Right lobe of liver (tissue), 6 donors: ENCODE measurements at regions not wholly inside any gene's neighbourhood (a gene's known extent, or its start where the extent isn't known, plus 50 kb on each side); places are given as distances from the start of the nearest gene placed in this dataset.
"Not testable (repeated sequence)": the region's sequence is repeated elsewhere in the genome, so short reads cannot be mapped to it uniquely, and the experiment has no call there.

Source experiments
- ATAC-seq, 4 donors: fragments of 200-7000 bp; cut with Tn5 transposase; one replicate each; pipeline ENCODE4 v1.9.1; 2020; ENCODE audit warnings: mild to moderate bottlenecking in 4 of 4, moderate library complexity in 4 of 4
- DNase-seq, 3 donors: peaks; one replicate each; pipeline ENCODE4 v3.0.0-alpha.2; 2020
- H3K27ac ChIP-seq, 3 donors: fragments of 200-600 bp; one replicate each; pipeline ENCODE4 v1.8.0; 2022
- H3K27me3 ChIP-seq, 2 donors: fragments of 200-600 bp; one replicate each; pipeline ENCODE4 v1.8.0; 2022
- H3K36me3 ChIP-seq, 4 donors: fragments of 200-600 bp; sonication (generic) in 1 of 4; one replicate each; pipeline versions ENCODE4 v1.5.1 to v1.8.0; 2017 to 2022; ENCODE audit warnings: control low read depth in 1 of 4
- H3K4me1 ChIP-seq, 4 donors: fragments of 200-600 bp; sonication (generic) in 1 of 4; one replicate each; pipeline versions ENCODE4 v1.5.1 to v1.8.0; 2017 to 2022; ENCODE audit warnings: control low read depth in 1 of 4
- H3K4me3 ChIP-seq, 3 donors: fragments of 200-600 bp; one replicate each; pipeline ENCODE4 v1.8.0; 2022
- H3K9me3 ChIP-seq, 4 donors: fragments of 200-600 bp; sonication (generic) in 1 of 4; one replicate each; pipeline versions ENCODE4 v1.5.1 to v1.8.0; 2017 to 2022; ENCODE audit warnings: control low read depth in 1 of 4
- CTCF ChIP-seq, 4 donors: fragments of 200-600 bp in 3 of 4; fragments of 450-650 bp in 1 of 4; IDR thresholded peaks; one replicate each; pipeline versions ENCODE4 v1.5.1 to v1.8.0; 2016 to 2022; ENCODE audit warnings: antibody characterized with exemption in 4 of 4, mild to moderate bottlenecking in 2 of 4
- POLR2A ChIP-seq: fragments of 450-650 bp; IDR thresholded peaks from one replicate; pipeline ENCODE4 v1.6.1; 2017; ENCODE audit warnings: antibody characterized with exemption, mild to moderate bottlenecking
- WGBS: methylation state at CpG from one replicate; pipeline ENCODE4 v1.1.6; 2018; ENCODE audit warnings: low coverage, low lambda C conversion rate; ENCODE audit not compliant: insufficient coverage; ENCODE audit errors: missing lambda C conversion rate; 5-methylcytosine and 5-hydroxymethylcytosine counted together
- intact Hi-C, 2 donors: fragments of 100-400 bp; cut with DNase I; formaldehyde crosslinking; loops; one replicate each; pipeline versions ENCODE4 v1.11.2 to v1.14.1; 2022
- donor health status: DM: no; HTN: yes; CAD: no.
- donor health status: DM: no; HTN: no; CAD: no.
- donor health status: DM: no; HTN: no; CAD: no.
- donor health status: DM: no; HTN: yes; CAD: no.
- donor health status: DM: no; HTN: yes; CAD: no.

GRCh38 chr4:79678472-79679202 lies 270.6 kb upstream of the GK2 start:
- intact Hi-C loops = no loop called here
- no peak overlapping the region for H3K4me3 ChIP-seq
- H3K27me3 ChIP-seq = no peaks in the 10 kb centered on the region
- H3K27ac ChIP-seq = no peak overlapping the region
- no peaks in the 10 kb centered on the region for H3K4me1 ChIP-seq
- ATAC-seq (no peak), DNase-seq (no peak)
- H3K9me3 ChIP-seq = no peaks in the 10 kb centered on the region
- no peaks in the 10 kb centered on the region for H3K36me3 ChIP-seq
- TF ChIP-seq CTCF (IDR thresholded peaks at IDR 0.05) (no peak), POLR2A (no peak)
- WGBS = 21% methylated on average over 4 of the region's 4 CpGs

- H3K27ac ChIP-seq = no peak overlapping the region
- no peaks in the 10 kb centered on the region for H3K36me3 ChIP-seq
- H3K27me3 ChIP-seq = no peaks in the 10 kb centered on the region
- no peaks in the 10 kb centered on the region for H3K4me1 ChIP-seq
- intact Hi-C loops = no loop called here
- DNase-seq = no peak
- WGBS = 48% methylated on average over 2 of the region's 2 CpGs
- no peaks in the 10 kb centered on the region for H3K9me3 ChIP-seq
- TF ChIP-seq POLR2A (no peak), CTCF (IDR thresholded peaks at IDR 0.05) (no peak)
- no peak overlapping the region for H3K4me3 ChIP-seq
- ATAC-seq = no peak
These were observed 268.7 kb upstream of the GK2 start for GRCh38 chr4:79676705-79677104.

- DNase-seq = not testable (repeated sequence)
These were observed 266.9 kb upstream of the GK2 start for GRCh38 chr4:79674906-79675305.

GRCh38 chr4:79673898-79674297 lies 265.9 kb upstream of the GK2 start:
- H3K36me3 ChIP-seq = no peaks in the 10 kb centered on the region
- H3K4me1 ChIP-seq = no peaks in the 10 kb centered on the region
- TF ChIP-seq CTCF (IDR thresholded peaks at IDR 0.05) = no peak
- TF ChIP-seq POLR2A = no peak
- no peak for DNase-seq
- H3K9me3 ChIP-seq = no peaks in the 10 kb centered on the region
- no peaks in the 10 kb centered on the region for H3K27me3 ChIP-seq
- no peak overlapping the region for H3K4me3 ChIP-seq
- no peak for ATAC-seq
- intact Hi-C loops = no loop called here
- 53% methylated on average over 3 of the region's 3 CpGs for WGBS
- no peak overlapping the region for H3K27ac ChIP-seq

More at GRCh38 chr4:79674906-79675305, 266.9 kb upstream of the GK2 start:
- H3K36me3 ChIP-seq, intact Hi-C loops, H3K9me3 ChIP-seq, H3K4me3 ChIP-seq, H3K27me3 ChIP-seq, H3K27ac ChIP-seq, ATAC-seq, H3K4me1 ChIP-seq: not testable (repeated sequence)
- WGBS = 76% methylated on average over 4 of the region's 4 CpGs

- no peak overlapping the region for H3K4me3 ChIP-seq
- H3K9me3 ChIP-seq = no peaks in the 10 kb centered on the region
- TF ChIP-seq POLR2A (no peak), CTCF (IDR thresholded peaks at IDR 0.05) (no peak)
- H3K36me3 ChIP-seq = no peaks in the 10 kb centered on the region
- H3K27me3 ChIP-seq = no peaks in the 10 kb centered on the region
- H3K27ac ChIP-seq = no peak overlapping the region
- WGBS = 38% methylated on average over 7 of the region's 7 CpGs
- no peaks in the 10 kb centered on the region for H3K4me1 ChIP-seq
- no peak for DNase-seq
- no peak for ATAC-seq
- intact Hi-C loops = no loop called here
These were observed 265.3 kb upstream of the GK2 start for GRCh38 chr4:79673377-79673776.
